ENCODE measurements at regions not wholly inside any gene's neighbourhood (a gene's known extent, or its start where the extent isn't known, plus 50 kb on each side); places are given as distances from the start of the nearest gene placed in this dataset.
"Not testable (repeated sequence)": the region's sequence is repeated elsewhere in the genome, so short reads cannot be mapped to it uniquely, and the experiment has no call there.

DNA sequence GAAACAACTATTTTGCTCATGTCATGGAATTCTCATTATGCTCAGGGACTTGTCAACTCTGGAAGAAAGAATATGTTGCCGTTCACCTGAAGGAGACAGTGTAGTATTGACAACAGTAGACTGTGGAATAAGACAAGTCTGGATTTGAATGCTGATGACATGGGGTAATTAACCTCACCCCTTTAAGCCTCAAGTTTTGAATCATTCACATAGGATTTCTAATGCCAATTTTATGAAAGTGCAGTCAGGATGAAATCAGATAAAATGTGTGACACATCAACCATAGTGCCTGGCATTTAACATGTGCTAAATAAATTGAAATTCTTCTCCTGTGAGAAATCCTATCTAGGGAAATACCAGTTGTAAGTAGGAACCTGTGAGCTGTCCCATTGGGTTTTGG lies 305.8 kb downstream of the KIF20B start:
- no peak for DNase-seq (ENCODE audit: low spot score)
- no peak for TF ChIP-seq CTCF (IDR thresholded peaks at IDR 0.05)
- ATAC-seq (ENCODE audit: low FRiP score) = no peak

DNA sequence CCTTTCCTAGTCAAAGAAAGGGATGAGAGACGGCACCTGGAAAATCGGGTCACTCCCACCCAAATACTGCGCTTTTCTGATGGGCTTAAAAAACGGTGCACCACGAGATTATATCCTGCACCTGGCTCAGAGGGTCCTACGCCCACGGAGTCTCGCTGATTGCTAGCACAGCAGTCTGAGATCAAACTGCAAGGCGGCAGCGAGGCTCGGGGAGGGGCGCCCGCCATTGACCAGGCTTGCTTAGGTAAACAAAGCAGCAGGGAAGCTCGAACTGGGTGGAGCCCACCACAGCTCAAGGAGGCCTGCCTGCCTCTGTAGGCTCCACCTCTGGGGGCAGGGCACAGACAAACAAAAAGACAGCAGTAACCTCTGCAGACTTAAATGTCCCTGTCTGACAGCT lies 309.9 kb downstream of the KIF20B start:
- not testable (repeated sequence) for DNase-seq (ENCODE audit: low spot score); ATAC-seq (ENCODE audit: low FRiP score)

- no peak for TF ChIP-seq CTCF (IDR thresholded peaks at IDR 0.05)
- DNase-seq (ENCODE audit: low spot score) = no peak
- no peak for ATAC-seq (ENCODE audit: low FRiP score)
Observed at GRCh38 chr10:90018819-90019218, 317.4 kb downstream of the KIF20B start.

DNA sequence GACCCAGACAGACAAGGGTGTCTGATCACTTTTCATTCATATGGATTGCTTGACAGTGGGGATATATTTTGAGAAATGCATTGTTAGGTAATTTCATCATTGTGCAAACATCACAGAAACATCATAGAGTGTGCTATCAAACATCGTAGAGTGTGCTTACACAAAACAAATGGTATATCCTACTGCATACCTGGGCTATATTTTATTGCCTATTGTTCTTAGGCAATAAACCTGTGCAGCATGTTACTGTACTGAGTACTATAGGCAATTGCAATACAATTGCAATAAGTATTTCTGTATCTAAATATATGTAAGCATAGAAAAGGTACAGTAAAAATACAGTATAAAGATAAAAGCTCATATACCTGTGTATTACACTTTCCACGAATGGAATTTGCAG lies 319.1 kb downstream of the KIF20B start:
- ATAC-seq (ENCODE audit: low FRiP score) (no peak), DNase-seq (ENCODE audit: low spot score) (no peak)

GRCh38 chr10:90023950-90024349 lies 322.6 kb downstream of the KIF20B start:
- no peak for TF ChIP-seq CTCF (IDR thresholded peaks at IDR 0.05)
- DNase-seq (ENCODE audit: low spot score) = no peak
- ATAC-seq (ENCODE audit: low FRiP score) = no peak

More for the DNA sequence above, 319.1 kb downstream of the KIF20B start:
- no peak for TF ChIP-seq CTCF (IDR thresholded peaks at IDR 0.05)

- no peak for DNase-seq (ENCODE audit: low spot score)
- no peak for TF ChIP-seq CTCF (IDR thresholded peaks at IDR 0.05)
Observed at GRCh38 chr10:90028312-90028711, 326.9 kb downstream of the KIF20B start.

GRCh38 chr10:90031776-90032175 lies 330.4 kb downstream of the KIF20B start:
- DNase-seq (ENCODE audit: low spot score) (no peak), ATAC-seq (ENCODE audit: low FRiP score) (no peak)
- TF ChIP-seq CTCF (IDR thresholded peaks at IDR 0.05) = no peak

More at GRCh38 chr10:90028312-90028711, 326.9 kb downstream of the KIF20B start:
- no peak for ATAC-seq (ENCODE audit: low FRiP score)

GRCh38 chr10:90032519-90032918 lies 331.1 kb downstream of the KIF20B start:
- TF ChIP-seq CTCF (IDR thresholded peaks at IDR 0.05) = no peak
- ATAC-seq (ENCODE audit: low FRiP score) = no peak
- DNase-seq (ENCODE audit: low spot score) = no peak

GRCh38 chr10:90034862-90035261 lies 333.5 kb downstream of the KIF20B start:
- DNase-seq (ENCODE audit: low spot score); ATAC-seq (ENCODE audit: low FRiP score): not testable (repeated sequence)

Measured in omental fat pad (tissue), 3 donors.